Adrenal gland (tissue), 5 donors: ENCODE measurements at regions not wholly inside any gene's neighbourhood (a gene's known extent, or its start where the extent isn't known, plus 50 kb on each side); places are given as distances from the start of the nearest gene placed in this dataset.

ENCODE experiments used
- POLR2A ChIP-seq, 2 donors: fragments of 450-650 bp; IDR thresholded peaks; one replicate each; pipeline ENCODE4 v1.6.1; 2017; ENCODE audit warnings: antibody characterized with exemption in 2 of 2, mild to moderate bottlenecking in 2 of 2, moderate library complexity in 1 of 2
- TF ChIP-seq, protein P1 (sequence below), 6 experiments: fragments of 450-650 bp in 4 of 6; fragments of 200-600 bp in 2 of 6; sonication (generic) in 1 of 6; IDR thresholded peaks; 1 replicate in 5 of 6; 2 replicates in 1 of 6; pipeline versions ENCODE4 v1.5.1 to v1.8.0; 2016 to 2021; ENCODE audit warnings: antibody characterized with exemption in 6 of 6, mild to moderate bottlenecking in 2 of 6, moderate library complexity in 1 of 6
- donor health status: DM: no; HTN: no; CAD: no.

GRCh38 chr5:99105216-99105615 is 176.4 kb upstream of the CHD1 start:
- TF ChIP-seq, protein P1, sequence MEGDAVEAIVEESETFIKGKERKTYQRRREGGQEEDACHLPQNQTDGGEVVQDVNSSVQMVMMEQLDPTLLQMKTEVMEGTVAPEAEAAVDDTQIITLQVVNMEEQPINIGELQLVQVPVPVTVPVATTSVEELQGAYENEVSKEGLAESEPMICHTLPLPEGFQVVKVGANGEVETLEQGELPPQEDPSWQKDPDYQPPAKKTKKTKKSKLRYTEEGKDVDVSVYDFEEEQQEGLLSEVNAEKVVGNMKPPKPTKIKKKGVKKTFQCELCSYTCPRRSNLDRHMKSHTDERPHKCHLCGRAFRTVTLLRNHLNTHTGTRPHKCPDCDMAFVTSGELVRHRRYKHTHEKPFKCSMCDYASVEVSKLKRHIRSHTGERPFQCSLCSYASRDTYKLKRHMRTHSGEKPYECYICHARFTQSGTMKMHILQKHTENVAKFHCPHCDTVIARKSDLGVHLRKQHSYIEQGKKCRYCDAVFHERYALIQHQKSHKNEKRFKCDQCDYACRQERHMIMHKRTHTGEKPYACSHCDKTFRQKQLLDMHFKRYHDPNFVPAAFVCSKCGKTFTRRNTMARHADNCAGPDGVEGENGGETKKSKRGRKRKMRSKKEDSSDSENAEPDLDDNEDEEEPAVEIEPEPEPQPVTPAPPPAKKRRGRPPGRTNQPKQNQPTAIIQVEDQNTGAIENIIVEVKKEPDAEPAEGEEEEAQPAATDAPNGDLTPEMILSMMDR (IDR thresholded peaks at IDR 0.05): no peak
- no peak for TF ChIP-seq POLR2A (IDR thresholded peaks at IDR 0.05)
